GM12891 (cell line): ENCODE measurements at regions not wholly inside any gene's neighbourhood (a gene's known extent, or its start where the extent isn't known, plus 50 kb on each side); places are given as distances from the start of the nearest gene placed in this dataset.

Experiments used
- PAX5 ChIP-seq: IDR thresholded peaks from 2 replicates; pipeline ENCODE4 v1.6.1; 2011; ENCODE audit warnings: low read length, moderate library complexity, mild to moderate bottlenecking; ENCODE audit not compliant: insufficient read depth, severe bottlenecking
- POLR2A ChIP-seq: IDR thresholded peaks from 2 replicates; pipeline ENCODE4 v1.6.1; 2011; ENCODE audit warnings: low read depth, low read length, control low read depth
- POLR2AphosphoS5 ChIP-seq: IDR thresholded peaks from 2 replicates; pipeline ENCODE4 v1.6.1; 2011; ENCODE audit warnings: low read depth, low read length, control low read depth
- POU2F2 ChIP-seq: IDR thresholded peaks from 2 replicates; pipeline ENCODE4 v1.6.1; 2011; ENCODE audit warnings: low read depth, mild to moderate bottlenecking, control low read depth, low read length, moderate library complexity
- SPI1 ChIP-seq: IDR thresholded peaks from 2 replicates; pipeline ENCODE4 v1.6.1; 2011; ENCODE audit warnings: low read depth, low read length, control low read depth
- TAF1 ChIP-seq: IDR thresholded peaks from 2 replicates; pipeline ENCODE4 v1.6.1; 2011; ENCODE audit warnings: low read depth, low read length, control low read depth

DNA sequence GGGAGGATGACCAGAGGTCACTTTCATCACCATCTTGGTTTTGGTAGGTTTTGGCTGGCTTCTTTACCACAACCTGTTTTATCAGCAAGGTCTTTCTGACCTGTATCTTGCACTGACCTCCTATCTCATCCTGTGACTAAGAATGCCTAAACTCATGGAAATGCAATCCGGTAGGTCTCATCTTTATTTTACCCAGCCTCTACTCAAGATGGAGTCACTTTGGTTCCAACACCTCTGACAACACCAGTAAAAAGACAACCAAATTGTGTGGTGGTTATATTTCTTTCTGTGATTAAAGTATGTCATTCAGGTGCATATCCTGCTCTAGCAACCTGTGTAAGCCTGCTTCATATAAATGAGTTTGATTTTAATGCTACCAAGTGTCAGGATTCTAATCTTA, 636.7 kb downstream of the PCDH7 start:
- TF ChIP-seq POLR2A = no peak
- no peak for TF ChIP-seq POLR2AphosphoS5
- no peak for TF ChIP-seq TAF1
- TF ChIP-seq POU2F2 = no peak
- TF ChIP-seq SPI1 = no peak
- TF ChIP-seq PAX5 = no peak
